Hypothalamus (tissue), 51 donors: ENCODE measurements at regions not wholly inside any gene's neighbourhood (a gene's known extent, or its start where the extent isn't known, plus 50 kb on each side); places are given as distances from the start of the nearest gene placed in this dataset.

Experiments
- DNase-seq, 51 donors: peaks; one replicate each; lab custom pipeline; 2025; lab: John Stamatoyannopoulos, UW

DNA sequence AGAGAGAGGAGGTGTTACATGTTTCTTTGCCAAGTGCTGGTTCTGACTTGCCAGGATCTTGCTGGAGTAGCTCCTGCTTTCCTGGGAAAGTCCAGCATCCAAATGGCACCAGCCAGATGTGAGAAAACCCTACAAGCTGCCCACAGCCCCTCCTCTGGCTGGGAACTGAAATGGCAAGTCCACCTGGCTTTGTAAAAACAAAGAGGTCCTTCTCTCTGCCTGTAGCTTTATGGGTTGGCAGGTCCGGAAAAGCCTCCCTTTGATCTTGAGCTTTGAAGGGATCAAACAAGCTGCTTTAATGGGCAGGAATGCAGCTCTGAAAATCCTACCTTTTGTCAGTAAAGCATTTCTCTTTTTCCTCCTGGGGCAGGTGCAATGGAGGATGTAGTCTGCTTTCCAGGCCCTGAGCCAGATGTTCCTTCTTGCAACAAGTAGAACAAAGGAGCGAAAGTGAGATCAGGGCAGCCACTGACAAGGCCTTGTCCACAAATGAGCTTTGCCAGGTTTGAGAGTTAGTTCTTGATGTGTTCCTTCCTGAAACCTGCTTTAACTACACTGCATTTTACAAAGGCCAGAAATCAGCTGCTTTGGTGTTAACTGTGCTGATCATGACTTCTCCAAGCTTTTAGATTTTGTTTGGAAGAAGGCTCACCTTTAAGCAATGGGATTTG lies 456.7 kb downstream of the ZNF608 start:
- DNase-seq: peak in 21 of 51 donors; percentile 5 to 71 (median 21)

DNA sequence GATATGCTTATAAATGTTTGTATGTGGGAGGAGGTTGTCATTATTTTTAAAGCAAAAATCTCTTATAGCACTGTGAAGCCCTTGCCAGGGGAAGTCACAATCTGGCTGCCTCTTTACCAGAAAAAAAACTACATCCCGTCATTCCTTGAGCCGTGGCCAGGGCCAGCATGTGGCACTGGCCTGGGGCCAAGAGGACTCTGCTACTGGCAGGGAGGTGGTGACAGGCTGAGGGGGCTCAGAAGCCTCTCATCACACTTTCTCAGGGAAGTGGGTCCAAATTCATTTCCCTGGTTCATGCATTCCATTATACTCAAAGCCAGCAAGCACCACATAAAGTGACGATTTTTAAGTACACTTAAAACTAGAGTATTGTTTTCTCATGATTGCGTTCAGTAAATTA lies 457.3 kb downstream of the ZNF608 start:
- DNase-seq: peak in 48 of 51 donors; percentile 5 to 80 (median 48)

DNA sequence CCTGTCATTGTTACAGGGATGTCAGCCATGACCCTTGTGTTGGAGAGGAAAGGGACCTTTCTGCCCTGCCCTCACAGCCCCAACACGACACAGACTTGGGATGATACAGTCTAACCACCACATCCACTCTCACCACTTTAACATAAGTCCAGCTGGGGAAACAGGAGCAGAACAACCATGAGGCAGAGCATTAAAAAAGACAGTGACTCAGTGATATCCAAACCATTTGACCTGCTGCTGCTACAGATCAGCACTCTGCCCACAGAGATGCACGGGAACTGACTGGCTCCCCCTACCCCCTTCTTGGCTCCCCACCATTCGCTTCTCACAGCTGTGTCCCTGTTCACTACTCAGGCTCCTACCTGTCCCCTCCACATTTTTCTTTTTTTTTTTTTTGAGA lies 458.6 kb downstream of the ZNF608 start:
- no peak for DNase-seq

DNA sequence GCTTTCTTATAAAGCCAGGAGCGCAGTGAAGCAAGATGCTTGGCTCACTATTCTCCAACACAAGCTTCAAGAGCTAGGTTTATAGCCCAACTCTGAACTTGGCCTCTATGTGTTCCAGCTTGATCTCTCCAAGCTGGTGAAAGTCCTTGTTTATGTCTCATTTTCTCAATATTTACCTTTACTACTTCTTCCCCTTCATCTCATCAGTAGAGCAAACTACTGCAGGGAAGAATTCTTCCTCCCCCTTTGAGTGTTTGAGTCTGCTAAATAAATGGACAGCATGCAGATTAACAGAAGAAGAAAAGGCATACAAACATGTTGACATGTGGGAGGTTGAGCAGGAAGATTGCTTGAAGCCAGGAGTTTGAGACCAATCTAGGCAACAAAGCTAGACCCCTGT lies 460.7 kb downstream of the ZNF608 start:
- DNase-seq: no peak

DNA sequence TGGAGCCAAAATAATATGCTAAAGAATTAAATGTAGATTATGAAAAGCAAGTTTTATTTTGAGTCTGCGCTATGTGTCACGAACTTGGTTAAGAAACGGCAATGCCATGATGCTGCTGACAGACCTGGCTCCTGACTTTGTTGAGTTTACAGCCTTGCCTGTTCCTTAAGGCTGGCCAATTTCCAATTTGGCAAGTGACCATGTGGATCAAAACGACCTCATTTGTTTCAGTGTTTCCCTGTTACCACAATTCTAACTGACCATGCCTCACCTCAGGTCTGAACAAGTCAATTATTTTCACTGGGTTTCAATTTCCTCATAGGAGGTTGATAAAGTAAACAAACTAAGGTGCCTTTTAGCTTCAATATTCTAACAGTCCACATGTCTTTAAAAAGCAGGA lies 461.4 kb downstream of the ZNF608 start:
- peak in 1 of 51 donors; percentile 3 for DNase-seq

DNA sequence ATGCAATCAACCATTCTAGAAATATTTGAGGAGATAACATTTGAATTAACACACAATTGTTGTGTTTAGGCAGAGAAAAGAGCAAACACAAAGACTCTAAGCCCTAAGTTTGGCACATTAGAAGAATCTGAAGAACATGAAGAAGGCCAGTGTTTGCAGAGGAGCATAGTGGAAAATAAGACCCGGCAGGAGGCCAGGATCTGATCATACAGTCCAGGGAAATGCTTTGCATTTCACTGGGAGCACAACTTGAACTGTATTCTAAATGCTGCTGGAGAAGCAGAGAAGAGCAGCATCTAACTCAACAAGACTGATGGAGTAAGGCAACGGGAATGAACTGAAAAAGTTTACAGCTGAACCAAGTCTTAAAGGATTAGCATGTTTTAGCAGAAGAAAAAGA lies 463.4 kb downstream of the ZNF608 start:
- no peak for DNase-seq

DNA sequence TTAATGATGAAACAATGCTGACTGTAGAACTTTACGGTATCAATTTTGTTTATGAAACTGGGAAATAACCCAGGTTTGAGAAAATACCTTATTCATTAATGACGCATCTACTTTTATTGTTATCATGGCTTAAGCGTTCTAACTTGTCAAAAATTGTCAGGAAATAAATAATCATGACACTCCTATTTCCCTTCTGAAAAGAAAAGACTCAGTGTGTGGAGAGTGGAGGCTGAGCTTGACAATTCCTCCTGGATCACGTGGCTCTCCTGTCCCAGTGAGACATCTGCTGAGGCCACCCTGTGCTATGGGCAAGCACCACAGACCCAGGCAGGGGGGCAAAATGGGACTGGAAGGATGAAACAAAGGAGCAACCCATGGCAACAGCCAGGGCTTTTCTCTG lies 466.4 kb downstream of the ZNF608 start:
- DNase-seq: no peak

DNA sequence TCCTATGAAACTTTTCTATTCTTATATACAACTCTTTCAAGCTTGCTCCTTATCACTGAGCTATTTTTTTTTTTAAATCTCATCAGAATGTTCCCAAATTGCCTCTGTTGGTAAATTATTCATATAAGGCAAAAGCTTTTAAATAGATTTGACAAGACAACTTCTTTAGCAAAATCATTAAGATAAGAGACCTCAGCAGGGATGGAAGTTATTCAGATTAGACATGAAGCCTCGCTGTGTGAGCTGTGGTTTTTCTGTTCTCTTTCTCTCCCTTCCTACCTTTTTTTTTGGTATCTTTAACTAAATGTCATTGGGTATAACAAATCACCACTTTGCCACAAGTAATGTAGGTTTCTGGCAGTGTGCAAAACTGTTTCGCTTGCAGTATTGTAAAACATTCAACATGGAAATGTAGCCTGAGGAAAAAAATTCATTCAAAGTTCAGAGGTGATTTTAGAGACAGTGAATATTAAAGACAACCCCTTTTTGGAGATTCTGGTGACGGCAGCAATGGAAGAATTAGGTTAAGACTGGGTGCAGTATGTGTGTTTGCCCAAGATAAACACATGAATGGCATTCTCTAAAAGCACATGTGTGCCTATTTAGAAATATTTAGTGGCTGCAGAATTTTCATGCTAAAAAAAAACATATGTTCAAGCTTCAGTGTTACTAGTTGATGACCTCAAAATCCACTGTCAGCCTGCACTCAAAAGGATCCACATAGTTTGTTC lies 467.1 kb downstream of the ZNF608 start:
- no peak for DNase-seq

DNA sequence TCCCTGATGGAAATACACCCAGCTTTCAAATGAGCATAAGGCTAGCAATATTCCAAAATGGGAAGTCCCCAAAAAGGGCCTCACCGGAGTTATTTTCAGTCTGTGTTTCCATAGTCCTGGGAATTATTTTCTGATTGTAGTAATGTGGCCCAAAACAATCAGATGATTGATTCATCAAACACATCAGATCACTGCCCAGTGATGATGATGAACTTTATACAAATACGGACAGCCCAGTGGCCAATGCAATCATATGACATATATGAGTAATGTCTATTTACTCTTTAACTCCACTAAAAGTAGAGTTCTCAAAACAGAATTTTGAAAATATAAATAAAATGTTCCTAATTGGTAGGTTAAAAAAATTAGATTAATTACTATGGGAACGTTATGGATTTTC lies 467.8 kb downstream of the ZNF608 start:
- DNase-seq: no peak

DNA sequence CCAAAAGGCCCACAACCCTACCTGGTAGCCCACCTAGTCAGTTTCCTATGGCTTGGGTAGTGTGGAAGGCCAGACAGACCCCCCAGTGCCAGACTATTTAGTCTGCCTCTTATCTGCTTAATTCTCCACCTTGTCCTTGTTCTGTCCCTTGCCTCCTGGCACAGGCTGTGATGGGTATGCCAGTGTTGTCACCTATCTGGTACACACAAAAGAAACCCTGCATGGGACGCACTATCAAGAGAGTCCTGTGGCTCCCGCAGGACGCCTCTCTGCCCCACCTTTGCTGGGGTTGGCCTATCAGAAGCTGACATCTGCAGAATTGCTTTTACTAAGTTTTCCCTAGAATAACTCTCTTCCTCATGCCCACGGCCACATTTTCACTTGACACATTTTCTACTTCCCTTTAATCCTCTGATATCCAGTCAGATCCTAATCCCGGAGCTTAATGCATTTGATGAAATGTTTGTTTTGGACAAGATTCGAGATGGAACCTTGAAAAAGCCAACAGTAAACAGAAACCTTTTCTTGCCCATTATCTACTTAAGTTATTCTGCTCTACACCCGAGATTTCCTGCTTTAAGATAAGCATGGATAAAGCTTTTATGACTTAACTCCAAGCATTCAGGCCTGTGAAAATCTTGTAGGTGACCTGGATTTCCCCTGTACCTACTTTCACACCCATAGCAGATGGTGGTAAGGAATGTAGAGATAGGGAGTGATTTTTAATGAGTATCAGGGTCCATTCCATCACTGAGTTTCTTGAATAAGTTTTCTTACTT lies 468.5 kb downstream of the ZNF608 start:
- no peak for DNase-seq

DNA sequence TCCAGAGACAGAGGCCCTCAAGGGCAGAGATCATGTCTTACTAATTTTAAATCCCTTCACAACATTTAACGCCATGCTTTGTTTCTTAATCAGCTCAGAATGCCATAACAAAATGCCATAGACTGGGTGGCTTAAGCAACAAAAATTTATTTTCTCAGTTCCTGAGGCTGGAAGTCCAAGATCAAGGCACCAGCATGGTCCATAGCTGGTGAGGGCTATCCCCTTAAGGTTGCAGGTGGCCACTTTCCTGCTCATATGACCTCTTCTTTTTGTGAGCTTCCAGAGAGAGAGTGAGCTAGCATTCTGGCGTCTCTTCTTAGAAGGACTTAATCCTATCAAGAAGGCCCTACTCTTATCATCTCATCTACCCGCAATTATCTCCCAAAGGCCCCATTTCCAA lies 470.3 kb downstream of the ZNF608 start:
- no peak for DNase-seq

DNA sequence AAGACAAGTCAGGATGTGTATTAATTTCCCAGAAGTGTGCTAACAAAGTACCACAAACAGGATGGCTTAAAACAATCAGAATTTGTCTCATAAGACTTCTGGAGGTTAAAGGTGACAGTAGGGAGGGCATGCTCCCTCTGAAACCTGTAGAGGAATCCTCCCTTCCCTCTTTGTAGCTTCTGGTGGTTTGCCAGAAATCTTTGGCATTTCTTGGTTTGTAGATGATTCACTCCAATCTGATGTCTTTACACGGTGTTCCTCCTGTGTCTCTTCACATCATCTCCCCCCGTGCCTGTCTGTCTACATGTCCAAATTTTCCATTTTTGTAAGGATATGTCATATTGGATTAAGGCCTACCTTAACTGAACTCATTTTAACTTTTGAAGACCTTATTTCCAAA lies 471.5 kb downstream of the ZNF608 start:
- no peak for DNase-seq

DNA sequence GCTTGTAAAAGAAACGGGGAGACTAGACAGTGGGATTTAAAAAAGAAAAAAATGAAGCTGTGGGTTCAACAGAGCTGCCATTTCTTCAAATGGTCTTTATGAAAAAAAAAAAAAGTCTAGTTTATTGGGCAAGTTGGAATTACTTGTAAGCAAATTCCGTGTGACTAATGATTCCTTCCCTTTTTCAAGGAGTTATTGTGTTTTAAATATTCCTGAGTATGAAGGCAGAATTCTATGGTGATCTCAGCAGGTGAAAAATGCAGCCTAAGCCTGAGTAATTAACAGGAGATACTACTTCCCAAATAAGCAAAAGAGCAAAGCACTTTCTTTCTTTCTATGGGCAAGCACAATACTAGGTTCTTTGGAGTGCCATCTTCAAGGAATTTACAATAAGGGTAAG lies 481.9 kb downstream of the ZNF608 start:
- no peak for DNase-seq

DNA sequence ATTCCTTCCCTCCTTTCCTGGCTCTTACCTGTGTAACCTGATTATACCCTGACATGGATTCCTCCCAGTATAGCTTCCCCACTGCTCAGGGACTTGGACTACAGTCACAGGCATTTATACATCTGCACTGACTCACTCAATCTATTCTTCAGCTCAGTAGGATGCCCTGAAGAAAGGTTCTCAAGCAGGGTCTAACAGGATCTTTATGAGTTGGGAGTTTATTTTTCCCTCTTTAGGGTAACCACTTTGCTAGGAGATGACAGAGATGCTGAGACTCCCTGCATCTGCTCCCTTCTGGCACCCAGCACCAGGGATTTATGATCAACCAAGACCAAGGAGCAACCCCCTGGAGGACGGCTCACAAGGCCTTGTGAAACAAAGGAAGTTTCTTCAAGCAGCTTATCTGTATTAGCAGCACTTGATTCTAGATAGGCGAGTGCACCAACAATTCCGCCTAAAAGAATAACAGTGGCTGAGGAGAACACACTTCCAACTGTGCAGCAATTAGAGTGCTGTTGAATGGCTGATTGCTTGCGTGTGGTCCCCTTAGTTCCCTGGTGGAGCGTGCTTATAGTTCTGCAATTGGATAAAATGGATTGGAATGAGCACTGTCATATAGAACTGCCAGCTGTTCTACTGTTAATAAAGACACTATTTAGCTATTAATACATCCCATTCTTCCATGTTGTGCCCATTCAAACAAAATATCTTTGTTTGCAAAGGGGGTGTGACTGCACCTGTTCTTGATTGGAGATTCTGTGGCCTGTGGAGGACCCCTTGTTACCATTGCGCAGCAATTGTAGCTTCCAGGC lies 482.6 kb downstream of the ZNF608 start:
- DNase-seq: peak in 22 of 51 donors; percentile 3 to 80 (median 44)

DNA sequence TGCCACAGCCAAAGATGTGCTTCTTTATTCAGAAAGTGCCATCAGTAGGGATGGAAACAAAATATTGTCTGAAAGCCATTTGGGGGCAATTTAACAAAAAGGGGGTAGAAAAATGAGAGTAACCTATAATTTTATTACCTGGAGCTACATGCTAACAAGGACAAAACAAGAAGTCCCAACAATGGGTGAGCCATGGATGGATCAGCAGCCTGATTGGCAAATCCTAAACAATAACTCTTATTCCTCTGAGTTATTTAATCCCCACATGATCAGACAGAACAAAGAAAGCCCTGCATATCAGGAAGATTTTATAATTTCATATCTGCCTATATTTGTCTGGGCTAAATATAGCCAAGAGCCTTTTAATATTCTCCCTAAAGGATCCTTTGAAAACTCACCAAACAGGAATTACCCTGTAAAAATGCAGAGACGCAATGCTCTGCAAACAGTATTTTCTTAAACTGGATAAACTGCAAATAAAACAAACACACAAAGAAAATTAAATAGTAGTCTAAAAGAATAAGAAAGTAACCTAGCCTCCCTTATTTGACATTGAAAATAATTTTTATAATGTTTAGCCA lies 483.4 kb downstream of the ZNF608 start:
- peak in 1 of 51 donors; percentile 56 for DNase-seq

DNA sequence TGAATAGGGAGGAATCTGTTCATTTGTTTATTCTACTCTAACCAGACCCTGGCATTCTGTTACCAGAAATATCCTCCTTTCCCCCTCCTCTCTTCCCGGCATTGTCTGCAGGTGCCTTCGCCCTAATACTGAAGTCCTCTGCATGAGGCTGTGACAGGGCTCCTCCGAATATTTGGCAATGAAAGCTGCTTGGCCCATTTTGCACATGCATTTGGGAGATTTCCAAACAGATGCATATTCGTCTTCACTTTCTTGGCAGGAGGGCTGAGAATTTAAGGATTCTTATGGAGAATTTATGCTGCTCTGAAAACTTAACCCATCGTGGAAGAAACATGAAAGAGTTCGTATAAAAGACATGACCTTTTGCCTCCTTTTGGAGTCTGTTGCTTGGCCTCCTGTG lies 484.0 kb downstream of the ZNF608 start:
- DNase-seq: peak in 4 of 51 donors; percentile 3 to 57 (median 18)

DNA sequence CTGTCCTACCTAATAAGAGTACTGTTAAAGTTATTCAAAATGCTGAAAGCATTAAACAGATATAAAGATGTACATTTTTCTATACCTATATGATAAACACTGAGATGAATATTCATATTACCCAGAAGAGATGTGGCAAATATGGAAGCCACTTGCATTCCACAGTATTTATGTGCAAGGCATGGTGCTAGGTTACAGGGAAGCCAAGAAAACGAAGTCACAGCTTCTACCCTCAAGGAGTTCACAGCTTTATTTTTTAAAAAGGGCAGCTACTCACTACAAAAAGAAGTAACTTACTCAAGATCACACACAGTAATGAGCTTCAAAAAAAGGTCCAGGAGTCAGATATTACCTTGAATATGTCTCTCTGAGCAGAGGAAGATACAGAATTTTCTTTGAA lies 484.6 kb downstream of the ZNF608 start:
- no peak for DNase-seq

DNA sequence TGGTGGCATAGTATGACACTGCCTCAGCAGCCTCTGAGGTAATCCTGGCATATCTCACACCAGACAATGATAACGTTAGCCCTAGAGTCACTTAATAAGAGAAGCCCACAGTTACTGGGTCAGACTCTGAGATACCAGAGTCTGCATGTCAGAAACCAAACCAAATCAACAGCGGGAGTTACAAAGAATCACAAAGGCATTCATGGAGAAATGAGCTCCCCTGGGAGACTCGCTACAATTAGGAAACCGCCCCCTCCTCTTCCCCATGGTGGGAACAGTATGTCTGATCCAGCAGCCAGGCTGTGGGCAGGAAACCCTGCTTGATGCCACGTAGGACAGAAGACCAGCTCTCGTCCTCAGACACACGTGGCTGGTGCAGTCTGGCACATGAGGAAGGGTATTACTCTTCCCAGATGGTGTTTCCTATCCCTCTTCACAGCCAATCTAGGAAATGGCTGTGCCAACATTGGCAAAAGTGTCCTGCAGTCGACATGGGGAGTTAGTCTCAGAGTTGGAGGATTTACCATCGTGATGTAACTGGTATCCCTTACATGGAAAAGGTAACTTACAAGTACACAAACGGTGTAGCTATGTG lies 485.4 kb downstream of the ZNF608 start:
- no peak for DNase-seq

DNA sequence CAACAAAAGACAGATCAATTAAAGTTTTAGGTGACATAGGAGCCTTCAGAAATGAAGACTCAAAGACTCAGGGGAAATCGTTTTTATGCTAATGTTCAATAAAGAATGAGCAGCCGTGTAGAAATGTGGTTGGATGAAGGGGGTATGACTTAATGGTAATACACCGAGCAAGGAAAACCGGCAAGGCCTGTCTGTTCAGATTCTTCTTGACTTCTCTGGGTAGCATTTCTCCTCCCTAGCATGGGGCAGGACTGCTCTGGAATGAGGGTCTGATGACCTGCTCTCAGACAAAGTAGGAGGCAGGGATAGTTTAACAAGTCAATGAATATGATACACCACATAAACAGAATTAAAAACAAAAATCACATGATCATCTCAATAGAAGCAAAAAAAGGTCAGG lies 487.4 kb downstream of the ZNF608 start:
- no peak for DNase-seq

DNA sequence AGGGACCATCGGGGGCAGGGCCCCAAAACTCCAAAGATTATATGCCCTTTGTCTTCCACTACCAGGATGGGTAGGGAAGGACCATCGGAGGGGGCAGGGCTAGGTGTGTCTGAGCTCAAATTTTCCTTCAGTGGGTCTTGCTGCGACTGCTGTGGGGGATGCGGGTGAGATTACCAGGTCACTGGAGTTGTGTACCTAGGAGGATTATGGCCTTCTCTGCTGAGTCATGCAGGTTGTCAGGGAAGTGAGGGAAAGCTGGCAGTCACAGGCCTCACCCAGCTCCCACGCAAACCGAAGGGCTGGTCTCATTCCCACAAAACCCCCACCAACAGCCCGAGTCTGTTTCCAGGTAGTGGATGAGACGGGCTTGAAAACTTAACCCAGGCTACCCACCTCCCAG lies 489.4 kb downstream of the ZNF608 start:
- DNase-seq: no peak
